ENCODE measurements at regions not wholly inside any gene's neighbourhood (a gene's known extent, or its start where the extent isn't known, plus 50 kb on each side); places are given as distances from the start of the nearest gene placed in this dataset.

DNA sequence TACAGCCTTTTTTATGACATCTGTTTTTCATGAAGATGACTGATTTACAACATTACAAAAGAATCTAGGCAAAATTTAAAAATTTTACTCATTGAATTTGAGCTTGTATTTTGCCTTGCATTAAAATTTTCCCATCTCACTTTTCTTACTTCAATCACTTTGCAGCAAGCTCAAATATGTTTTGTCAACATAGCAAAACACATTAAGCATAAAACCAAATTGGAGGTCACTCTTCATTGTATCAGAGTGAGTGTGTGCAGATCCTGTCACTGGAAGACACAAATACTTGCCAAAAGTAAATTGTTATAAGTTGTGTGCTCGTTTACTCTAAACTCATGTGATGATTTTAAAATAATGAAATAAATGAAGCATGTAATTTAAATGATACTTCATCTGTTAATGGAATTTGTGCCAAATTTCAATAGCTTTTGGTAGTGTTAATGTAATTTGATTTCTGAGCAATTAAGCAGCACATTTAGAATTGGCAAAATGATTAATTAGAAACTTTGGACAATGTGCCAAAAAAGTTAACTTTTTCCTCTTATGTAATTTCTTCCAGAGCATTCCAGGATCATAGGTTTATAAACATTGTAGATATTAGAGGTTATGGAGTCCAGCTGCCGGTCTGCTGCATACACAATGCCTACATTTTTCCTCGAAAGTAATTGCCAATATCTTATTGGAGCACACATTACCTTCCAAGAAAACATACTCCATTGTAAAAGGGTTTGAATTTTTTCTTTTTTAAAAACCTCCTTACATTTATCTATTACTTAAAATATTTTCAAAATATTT lies 1078.2 kb upstream of the LRRTM3 start:
- DNase-seq (ENCODE audit: low read depth in 2 of 2) = no peak

DNA sequence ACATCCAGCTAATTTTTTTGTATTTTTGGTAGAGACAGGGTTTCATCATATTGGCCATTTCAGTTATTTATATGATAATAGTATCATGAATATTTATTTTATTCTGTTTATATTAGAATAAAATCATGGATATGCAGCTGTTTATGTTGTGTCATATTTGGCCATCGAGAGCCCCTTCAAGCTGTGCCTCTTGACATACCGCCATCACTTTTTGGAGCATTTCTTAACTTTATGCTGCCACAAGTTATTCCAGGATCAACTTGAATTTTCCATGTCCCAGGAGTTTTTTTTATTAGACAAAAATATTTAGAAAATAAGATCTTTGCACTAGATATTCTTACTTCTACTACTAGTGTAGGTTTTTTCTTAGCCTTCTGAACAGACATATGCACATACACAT lies 1067.0 kb upstream of the LRRTM3 start:
- DNase-seq (ENCODE audit: low read depth in 2 of 2) = no peak

DNA sequence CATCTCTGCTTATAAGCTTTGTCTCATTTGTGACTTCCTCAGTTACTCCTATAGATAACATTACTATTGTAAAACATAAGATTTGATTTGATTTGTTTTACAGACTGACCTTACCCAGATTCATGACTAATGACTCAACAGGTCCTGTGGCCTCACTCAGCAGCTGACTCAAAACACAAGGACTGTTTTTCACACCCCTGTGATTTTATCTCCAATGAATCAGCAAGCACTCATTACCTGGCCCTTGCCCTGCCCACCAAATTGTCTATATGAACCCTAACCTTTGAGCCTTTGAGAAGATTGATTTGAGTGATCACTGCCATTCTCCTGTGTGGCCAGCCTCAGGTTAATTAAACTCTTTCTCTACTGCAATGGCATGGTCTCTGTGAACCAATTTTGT lies 1064.6 kb upstream of the LRRTM3 start:
- DNase-seq (ENCODE audit: low read depth in 2 of 2) = no peak

All from stimulated activated CD4-positive, alpha-beta T cell treated with anti-CD3 and anti-CD28 coated beads, Interleukin-1b, Interleukin-23, amount 100 ng/mL, for 1 hour (primary cell).